ENCODE measurements at regions not wholly inside any gene's neighbourhood (a gene's known extent, or its start where the extent isn't known, plus 50 kb on each side); places are given as distances from the start of the nearest gene placed in this dataset.

DNA sequence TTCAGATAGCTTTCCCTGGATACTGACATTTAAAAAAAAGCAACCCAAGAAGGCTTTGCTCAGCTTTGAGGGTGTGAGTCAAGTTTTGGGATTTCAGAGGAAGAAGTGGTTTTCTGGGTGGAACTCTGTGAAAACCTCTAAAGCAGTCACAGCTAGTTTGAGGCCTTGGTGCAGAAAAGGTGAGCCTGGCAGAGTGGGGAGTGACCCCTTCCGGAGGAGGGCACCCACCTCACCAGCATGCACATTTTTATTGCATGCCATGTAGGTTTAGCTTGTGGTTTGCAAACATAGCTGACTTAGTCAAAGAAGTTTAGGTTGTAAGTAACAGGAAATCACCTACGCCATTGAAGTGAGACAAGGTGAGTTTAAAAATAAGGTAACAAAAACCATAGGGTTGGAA is 146.8 kb upstream of the PMEPA1 start:
- no peaks in the 10 kb centered on the region for H3F3A ChIP-seq (replicated peaks; ENCODE audit: low read depth)
- Mint-ChIP-seq H3K27me3 (ENCODE audit: insufficient read depth, low read depth, poor library complexity) (peaks cover 2% of the 10 kb centered on the region), H3K27ac (no peak overlapping the region), H3K9me3 (peaks cover 4% of the 10 kb centered on the region; the same call in 2 of the 3 replicates), H3K4me3 (no peak overlapping the region), H3K4me1 (no peaks in the 10 kb centered on the region), H3K36me3 (ENCODE audit: low read depth) (no peaks in the 10 kb centered on the region)
- H2AFZ ChIP-seq = no peak overlapping the region
- no peaks in the 10 kb centered on the region for H3K9me2 ChIP-seq (ENCODE audit: insufficient read depth)
- H3K79me2 ChIP-seq (replicated peaks; ENCODE audit: insufficient read depth) = no peaks in the 10 kb centered on the region
- no peaks in the 10 kb centered on the region for H4K20me1 ChIP-seq (replicated peaks; ENCODE audit: insufficient read depth)
- DNase-seq (ENCODE audit: low spot score) = no peak
- H3K27ac ChIP-seq (ENCODE audit: low read depth) = no peak overlapping the region
- no peak overlapping the region for H3K4me3 ChIP-seq
- no peak overlapping the region for H3K4me2 ChIP-seq
- H3K27me3 ChIP-seq (ENCODE audit: insufficient read depth) = no peaks in the 10 kb centered on the region
- H3K36me3 ChIP-seq (ENCODE audit: insufficient read depth) = no peaks in the 10 kb centered on the region
- TF ChIP-seq EZH2phosphoT487 (IDR thresholded peaks at IDR 0.05; ENCODE audit: unreplicated experiment) (no peak), ZNF331 (CRISPR knock-in tag; IDR thresholded peaks at IDR 0.05; ENCODE audit: low read depth) (no peak), POLR2AphosphoS5 (IDR thresholded peaks at IDR 0.05; ENCODE audit: low read depth) (no peak), STAT1 (IDR thresholded peaks at IDR 0.05; ENCODE audit: unreplicated experiment) (no peak), NANOG (IDR thresholded peaks at IDR 0.05; ENCODE audit: borderline replicate concordance) (no peak), JUNB (IDR thresholded peaks at IDR 0.05; ENCODE audit: unreplicated experiment) (no peak), CREB1 (CRISPR knock-in tag; IDR thresholded peaks at IDR 0.05; ENCODE audit: low read depth) (no peak), ZNF462 (CRISPR knock-in tag; IDR thresholded peaks at IDR 0.05) (no peak), ZNF114 (CRISPR knock-in tag; IDR thresholded peaks at IDR 0.05) (no peak), EZH2 (IDR thresholded peaks at IDR 0.05; ENCODE audit: low read depth, unreplicated experiment) (no peak)
- TF ChIP-seq, protein P1, sequence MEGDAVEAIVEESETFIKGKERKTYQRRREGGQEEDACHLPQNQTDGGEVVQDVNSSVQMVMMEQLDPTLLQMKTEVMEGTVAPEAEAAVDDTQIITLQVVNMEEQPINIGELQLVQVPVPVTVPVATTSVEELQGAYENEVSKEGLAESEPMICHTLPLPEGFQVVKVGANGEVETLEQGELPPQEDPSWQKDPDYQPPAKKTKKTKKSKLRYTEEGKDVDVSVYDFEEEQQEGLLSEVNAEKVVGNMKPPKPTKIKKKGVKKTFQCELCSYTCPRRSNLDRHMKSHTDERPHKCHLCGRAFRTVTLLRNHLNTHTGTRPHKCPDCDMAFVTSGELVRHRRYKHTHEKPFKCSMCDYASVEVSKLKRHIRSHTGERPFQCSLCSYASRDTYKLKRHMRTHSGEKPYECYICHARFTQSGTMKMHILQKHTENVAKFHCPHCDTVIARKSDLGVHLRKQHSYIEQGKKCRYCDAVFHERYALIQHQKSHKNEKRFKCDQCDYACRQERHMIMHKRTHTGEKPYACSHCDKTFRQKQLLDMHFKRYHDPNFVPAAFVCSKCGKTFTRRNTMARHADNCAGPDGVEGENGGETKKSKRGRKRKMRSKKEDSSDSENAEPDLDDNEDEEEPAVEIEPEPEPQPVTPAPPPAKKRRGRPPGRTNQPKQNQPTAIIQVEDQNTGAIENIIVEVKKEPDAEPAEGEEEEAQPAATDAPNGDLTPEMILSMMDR (conservative IDR thresholded peaks at IDR 0.05; ENCODE audit: low read depth in 2 of 2) = no peak
- TF ChIP-seq, protein P2, sequence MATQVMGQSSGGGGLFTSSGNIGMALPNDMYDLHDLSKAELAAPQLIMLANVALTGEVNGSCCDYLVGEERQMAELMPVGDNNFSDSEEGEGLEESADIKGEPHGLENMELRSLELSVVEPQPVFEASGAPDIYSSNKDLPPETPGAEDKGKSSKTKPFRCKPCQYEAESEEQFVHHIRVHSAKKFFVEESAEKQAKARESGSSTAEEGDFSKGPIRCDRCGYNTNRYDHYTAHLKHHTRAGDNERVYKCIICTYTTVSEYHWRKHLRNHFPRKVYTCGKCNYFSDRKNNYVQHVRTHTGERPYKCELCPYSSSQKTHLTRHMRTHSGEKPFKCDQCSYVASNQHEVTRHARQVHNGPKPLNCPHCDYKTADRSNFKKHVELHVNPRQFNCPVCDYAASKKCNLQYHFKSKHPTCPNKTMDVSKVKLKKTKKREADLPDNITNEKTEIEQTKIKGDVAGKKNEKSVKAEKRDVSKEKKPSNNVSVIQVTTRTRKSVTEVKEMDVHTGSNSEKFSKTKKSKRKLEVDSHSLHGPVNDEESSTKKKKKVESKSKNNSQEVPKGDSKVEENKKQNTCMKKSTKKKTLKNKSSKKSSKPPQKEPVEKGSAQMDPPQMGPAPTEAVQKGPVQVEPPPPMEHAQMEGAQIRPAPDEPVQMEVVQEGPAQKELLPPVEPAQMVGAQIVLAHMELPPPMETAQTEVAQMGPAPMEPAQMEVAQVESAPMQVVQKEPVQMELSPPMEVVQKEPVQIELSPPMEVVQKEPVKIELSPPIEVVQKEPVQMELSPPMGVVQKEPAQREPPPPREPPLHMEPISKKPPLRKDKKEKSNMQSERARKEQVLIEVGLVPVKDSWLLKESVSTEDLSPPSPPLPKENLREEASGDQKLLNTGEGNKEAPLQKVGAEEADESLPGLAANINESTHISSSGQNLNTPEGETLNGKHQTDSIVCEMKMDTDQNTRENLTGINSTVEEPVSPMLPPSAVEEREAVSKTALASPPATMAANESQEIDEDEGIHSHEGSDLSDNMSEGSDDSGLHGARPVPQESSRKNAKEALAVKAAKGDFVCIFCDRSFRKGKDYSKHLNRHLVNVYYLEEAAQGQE (IDR thresholded peaks at IDR 0.05; ENCODE audit: unreplicated experiment) = no peak
- H3K4me1 ChIP-seq (ENCODE audit: insufficient read depth) = no peaks in the 10 kb centered on the region
- ATAC-seq = no peak
